GM12891 (cell line): ENCODE measurements at regions not wholly inside any gene's neighbourhood (a gene's known extent, or its start where the extent isn't known, plus 50 kb on each side); places are given as distances from the start of the nearest gene placed in this dataset.
"Not testable (repeated sequence)": the region's sequence is repeated elsewhere in the genome, so short reads cannot be mapped to it uniquely, and the experiment has no call there.

Experiments used
- DNase-seq: peaks from one replicate; pipeline ENCODE4 v3.0.0; 2011; ENCODE audit warnings: low spot score; ENCODE audit not compliant: insufficient read length
- FAIRE-seq: peaks from 2 replicates; lab custom pipeline; 2011; peaks lifted over from hg19 to GRCh38; lab: Jason Lieb, UNC
- PAX5 ChIP-seq: IDR thresholded peaks from 2 replicates; pipeline ENCODE4 v1.6.1; 2011; ENCODE audit warnings: low read length, moderate library complexity, mild to moderate bottlenecking; ENCODE audit not compliant: insufficient read depth, severe bottlenecking
- POLR2A ChIP-seq: IDR thresholded peaks from 2 replicates; pipeline ENCODE4 v1.6.1; 2011; ENCODE audit warnings: low read depth, low read length, control low read depth
- POLR2AphosphoS5 ChIP-seq: IDR thresholded peaks from 2 replicates; pipeline ENCODE4 v1.6.1; 2011; ENCODE audit warnings: low read depth, low read length, control low read depth
- POU2F2 ChIP-seq: IDR thresholded peaks from 2 replicates; pipeline ENCODE4 v1.6.1; 2011; ENCODE audit warnings: low read depth, mild to moderate bottlenecking, control low read depth, low read length, moderate library complexity
- SPI1 ChIP-seq: IDR thresholded peaks from 2 replicates; pipeline ENCODE4 v1.6.1; 2011; ENCODE audit warnings: low read depth, low read length, control low read depth
- TAF1 ChIP-seq: IDR thresholded peaks from 2 replicates; pipeline ENCODE4 v1.6.1; 2011; ENCODE audit warnings: low read depth, low read length, control low read depth

DNA sequence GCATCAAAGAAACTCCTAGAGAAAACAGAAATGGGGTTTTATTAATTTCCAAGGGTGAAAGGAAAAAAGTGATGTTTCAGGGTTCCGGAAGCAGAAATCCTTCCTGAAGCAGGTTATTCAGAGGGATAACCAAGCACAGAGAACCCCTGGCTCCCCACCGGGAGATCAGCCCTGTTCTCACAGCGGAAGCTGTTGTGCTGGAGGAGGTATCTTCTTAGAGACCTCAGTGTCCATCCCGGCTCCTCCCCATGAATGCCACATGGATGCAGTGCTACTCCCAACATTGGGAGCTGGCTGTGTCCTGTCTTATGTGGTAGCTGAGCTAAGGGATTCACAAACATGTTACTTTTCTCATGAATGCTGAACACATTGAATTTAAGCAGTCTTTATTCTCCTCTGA lies 80.9 kb upstream of the IRX2 start:
- no peak for DNase-seq
- TF ChIP-seq SPI1 = no peak
- no peak for TF ChIP-seq PAX5
- FAIRE-seq = no peak

DNA sequence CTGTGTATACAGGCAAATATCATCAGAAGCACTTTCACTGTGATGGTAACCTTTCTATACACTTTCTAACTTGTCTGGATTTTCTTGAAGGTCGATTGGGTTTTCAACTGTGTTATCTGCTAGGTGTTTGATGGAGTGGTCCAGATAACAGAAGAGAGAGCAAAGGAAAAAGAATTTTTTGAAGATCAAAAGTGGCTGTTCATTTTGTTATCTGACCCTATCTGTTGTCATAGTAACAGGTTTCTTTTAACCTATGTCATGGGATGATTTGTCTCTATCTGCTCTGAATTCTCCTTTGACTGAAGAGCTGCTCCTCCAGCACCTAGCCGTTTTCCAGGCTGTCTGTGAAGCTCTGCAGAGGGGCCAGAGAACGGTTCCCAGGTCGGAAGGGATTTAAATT lies 77.8 kb upstream of the IRX2 start:
- no peak for DNase-seq
- TF ChIP-seq POLR2AphosphoS5 (no peak), POLR2A (no peak), PAX5 (no peak), SPI1 (no peak), TAF1 (no peak), POU2F2 (no peak)
- no peak for FAIRE-seq

DNA sequence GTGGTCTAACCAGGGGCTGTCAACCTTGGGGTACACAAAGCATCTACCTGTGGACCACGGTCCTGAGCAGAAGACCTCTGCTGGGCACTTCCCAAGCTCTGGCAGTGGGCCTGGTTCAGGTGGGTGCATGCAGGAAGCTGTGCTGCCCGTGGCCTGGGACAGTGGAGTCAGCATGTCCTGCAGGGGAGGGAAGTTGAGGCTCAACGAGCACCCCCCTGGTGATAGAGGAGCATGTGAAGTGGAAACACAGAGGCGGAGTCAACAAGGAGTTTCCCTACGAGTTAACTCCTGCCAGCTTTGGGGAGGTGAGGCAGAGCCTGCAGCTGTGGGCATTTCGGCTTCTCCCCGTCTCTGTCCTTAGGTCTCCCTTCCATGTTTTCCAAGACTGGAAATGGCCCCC lies 67.5 kb upstream of the IRX2 start:
- TF ChIP-seq POLR2AphosphoS5 (no peak), PAX5 (no peak), SPI1 (no peak), TAF1 (no peak), POLR2A (no peak), POU2F2 (no peak)
- FAIRE-seq = no peak
- DNase-seq = no peak

DNA sequence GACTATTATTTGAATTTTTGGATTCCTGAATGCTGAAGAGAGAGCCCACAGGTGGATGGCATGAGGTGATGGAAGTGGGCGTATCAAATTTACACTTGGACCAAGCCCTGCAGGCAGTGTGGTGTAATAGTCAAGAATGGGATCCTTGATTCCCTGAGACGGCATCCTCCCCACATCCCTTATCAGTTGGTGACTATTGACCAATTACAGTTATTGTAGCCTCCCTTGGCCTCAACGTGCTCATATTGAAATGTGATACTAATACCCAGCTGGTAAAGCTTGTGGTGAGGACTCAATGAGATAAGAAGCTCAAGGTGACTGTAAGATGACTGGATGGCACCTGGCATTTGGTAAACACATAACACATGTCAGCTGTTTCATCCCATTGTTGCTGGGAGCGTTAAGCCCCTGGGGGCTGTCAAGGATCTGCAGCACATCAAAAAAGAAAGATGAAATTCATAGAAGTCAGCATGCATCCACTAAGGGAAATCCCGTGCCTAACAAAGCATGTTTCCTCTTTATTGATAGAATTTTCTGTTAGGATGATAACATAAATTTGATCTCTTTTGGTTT lies 65.6 kb upstream of the IRX2 start:
- FAIRE-seq (no peak), DNase-seq (no peak)
- no peak for TF ChIP-seq POU2F2
- no peak for TF ChIP-seq POLR2A
- no peak for TF ChIP-seq SPI1
- no peak for TF ChIP-seq TAF1
- no peak for TF ChIP-seq POLR2AphosphoS5

DNA sequence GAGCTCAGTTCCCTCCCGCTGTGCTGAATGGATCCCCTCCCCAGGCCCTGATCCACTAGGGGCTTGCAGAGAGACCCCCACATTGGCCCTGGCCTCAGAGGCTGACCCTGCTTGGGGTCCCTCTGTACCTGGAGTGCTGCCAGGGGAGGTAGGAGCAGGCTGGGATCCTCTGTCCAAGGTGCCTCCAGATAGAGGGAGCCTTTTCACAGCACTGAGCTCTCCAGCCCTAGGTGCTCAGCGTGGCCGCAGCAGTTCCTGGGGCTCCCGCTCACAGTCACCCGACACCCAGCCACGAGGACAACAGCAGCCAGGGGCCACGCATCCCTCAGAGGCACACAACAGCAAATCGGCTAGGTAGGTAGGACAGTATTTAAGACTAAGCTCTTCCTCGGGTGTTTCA lies 62.2 kb upstream of the IRX2 start:
- DNase-seq = no peak
- FAIRE-seq = no peak
- TF ChIP-seq POLR2A (no peak), PAX5 (no peak), POU2F2 (no peak), TAF1 (no peak), POLR2AphosphoS5 (no peak), SPI1 (no peak)

DNA sequence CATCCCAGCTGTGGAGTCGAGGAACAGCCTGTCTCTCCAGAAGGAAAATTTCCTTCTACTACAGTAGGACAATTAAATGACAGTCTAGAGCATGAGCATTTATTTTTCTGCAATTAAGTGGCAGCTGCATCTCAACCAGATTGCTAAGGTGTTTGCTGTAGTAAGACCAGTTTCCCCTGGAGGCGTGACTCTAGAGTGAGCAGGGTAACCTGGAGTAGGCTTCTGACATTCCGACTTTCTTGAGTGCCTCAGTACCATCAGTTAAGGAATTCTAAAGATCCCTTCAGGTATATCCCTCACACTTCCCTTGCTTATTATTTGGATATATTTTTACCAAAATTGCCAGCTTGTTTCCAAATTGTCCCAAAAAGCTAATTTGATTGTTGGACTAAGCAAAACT lies 59.2 kb upstream of the IRX2 start:
- DNase-seq (no peak), FAIRE-seq (no peak)
- TF ChIP-seq TAF1 (no peak), SPI1 (no peak), POLR2AphosphoS5 (no peak), POU2F2 (no peak), POLR2A (no peak), PAX5 (no peak)

DNA sequence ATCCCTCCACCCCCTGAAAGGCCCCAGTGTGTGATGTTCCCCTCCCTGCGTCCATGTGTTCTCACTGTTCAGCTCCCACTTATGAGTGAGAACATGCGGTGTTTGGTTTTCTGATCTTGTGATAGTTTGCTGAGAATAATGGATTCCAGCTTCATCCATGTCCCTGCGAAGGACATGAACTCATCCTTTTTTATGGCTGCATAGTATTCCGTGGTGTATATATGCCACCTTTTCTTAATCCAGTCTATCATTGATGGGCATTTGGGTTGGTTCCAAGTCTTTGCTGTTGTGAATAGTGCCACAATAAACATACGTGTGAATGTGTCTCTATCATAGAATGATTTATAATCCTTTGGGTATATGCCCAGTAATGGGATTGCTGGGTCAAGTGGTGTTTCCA lies 55.8 kb upstream of the IRX2 start:
- not testable (repeated sequence) for DNase-seq, FAIRE-seq

DNA sequence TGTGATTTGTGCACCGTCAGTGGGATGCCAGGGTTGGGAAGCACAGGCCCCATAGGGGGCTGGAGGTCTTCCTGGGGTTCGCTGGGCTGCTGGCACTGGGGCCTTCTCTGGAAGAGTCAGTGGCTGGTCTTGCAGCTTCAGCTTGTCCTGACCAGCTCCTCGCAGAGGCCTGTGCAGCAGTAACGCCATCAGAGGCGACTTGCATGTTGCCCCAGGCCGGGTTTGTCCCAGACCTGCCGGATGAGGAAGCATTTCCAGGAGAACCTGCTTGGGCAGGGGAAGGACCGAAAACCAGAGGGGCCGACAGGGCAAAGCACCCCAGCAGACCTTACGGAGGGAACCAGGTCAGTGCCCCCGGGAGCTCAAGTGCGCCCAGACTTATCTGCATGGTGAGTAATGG lies 54.7 kb upstream of the IRX2 start:
- DNase-seq (no peak), FAIRE-seq (no peak)
- no peak for TF ChIP-seq POU2F2
- no peak for TF ChIP-seq PAX5
- no peak for TF ChIP-seq SPI1
- no peak for TF ChIP-seq POLR2A
- no peak for TF ChIP-seq POLR2AphosphoS5
- no peak for TF ChIP-seq TAF1

DNA sequence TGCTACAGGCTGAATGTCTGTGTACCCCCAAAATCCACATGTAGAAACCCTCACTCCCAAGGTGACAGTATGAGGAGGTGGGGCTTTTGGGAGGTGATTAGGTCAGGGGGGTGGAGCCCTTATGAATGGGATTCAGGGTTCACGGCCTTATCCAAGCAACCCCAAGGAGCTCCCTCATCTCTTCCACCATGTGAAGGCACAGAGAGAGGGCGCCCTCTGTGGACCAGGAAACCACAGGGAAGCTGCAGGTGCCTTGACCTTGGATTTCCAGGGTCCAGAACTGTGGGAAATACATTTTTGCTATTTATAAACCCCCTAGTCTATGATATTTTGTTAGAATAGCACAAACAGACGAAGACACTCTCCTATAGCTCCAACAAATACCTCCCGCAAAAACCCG lies 53.6 kb upstream of the IRX2 start:
- FAIRE-seq = no peak
- TF ChIP-seq SPI1 = no peak
- no peak for TF ChIP-seq TAF1
- TF ChIP-seq PAX5 = no peak
- no peak for TF ChIP-seq POLR2A
- no peak for TF ChIP-seq POLR2AphosphoS5
- TF ChIP-seq POU2F2 = no peak
- no peak for DNase-seq

DNA sequence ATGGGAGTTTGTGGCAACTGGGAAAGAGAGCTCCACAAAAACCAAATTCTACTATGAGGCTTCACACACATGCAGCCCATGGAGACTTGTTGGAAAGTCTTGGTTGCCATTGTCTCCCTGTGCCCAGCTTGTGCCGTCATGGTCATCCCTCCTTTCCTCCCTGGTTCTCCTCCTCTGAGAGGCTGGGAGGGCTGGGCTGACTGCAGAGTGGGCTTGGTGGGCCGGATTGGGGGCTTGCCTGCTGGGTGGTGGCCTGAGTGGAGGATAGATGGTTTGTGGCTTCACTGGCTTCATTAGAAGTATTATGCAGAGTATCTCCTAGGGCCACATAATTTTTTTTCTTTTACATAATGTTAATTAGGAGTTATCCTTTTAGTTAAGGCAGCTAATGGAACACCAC lies 52.3 kb upstream of the IRX2 start:
- TF ChIP-seq SPI1 = no peak
- TF ChIP-seq POU2F2 = no peak
- no peak for TF ChIP-seq PAX5
- TF ChIP-seq POLR2AphosphoS5 = no peak
- TF ChIP-seq TAF1 = no peak
- TF ChIP-seq POLR2A = no peak
- no peak for DNase-seq
- no peak for FAIRE-seq

DNA sequence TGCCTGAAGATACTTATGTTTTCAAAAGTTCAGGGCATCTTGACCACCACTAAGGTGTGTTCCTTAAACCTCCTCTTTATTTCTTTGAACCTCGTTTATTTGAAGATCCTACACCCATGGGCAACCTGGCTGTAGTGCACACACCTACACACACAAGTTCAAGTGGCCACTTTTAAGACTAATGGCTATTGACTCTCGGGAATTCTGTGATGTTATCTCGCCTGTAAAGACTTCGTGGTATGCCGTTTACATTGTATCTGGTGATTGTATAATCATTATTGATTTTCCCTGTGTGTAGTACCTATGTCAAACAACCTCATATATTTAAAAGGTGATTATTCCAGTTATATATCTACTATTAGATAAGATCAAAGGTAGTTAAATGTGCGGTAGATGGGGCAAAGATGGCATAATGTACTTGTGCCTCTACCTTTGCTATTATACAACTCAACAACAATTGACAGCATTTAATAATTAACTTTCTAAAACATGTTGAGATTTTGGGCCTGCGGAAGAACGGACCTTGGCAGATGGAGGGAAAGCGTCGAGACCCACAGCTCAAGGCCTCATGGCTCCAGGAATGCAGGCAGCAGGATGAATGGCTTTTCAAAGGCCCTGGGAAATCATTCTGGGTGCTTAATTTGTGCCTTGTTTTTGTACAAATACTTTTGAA lies 51.4 kb upstream of the IRX2 start:
- FAIRE-seq (no peak), DNase-seq (no peak)
- TF ChIP-seq PAX5 (no peak), POLR2A (no peak), POLR2AphosphoS5 (no peak), POU2F2 (no peak), TAF1 (no peak), SPI1 (no peak)
